IMR-90 (cell line): ENCODE measurements at regions not wholly inside any gene's neighbourhood (a gene's known extent, or its start where the extent isn't known, plus 50 kb on each side); places are given as distances from the start of the nearest gene placed in this dataset.

Source experiments
- ATAC-seq: fragments of 200-7000 bp; cut with Tn5 transposase; 2 replicates; pipeline ENCODE4 v1.9.1; 2020; ENCODE audit warnings: low read depth, mild to moderate bottlenecking, moderate library complexity
- BruUV-seq: library from RNA; stranded (reverse); fragments of 400-500 nt; replicated peaks from 2 replicates; lab custom pipeline; 2021; lab: Mats Ljungman, UMichigan
- CTCF ChIA-PET: fragments of 300-600 bp; formaldehyde crosslinking; extraction: SDS; loops from one replicate; lab custom pipeline; 2021; ENCODE audit warnings: antibody characterized with exemption; lab: Yijun Ruan, JAX
- POLR2A ChIA-PET: fragments of 300-600 bp; sonication (Branson Sonifier 250); formaldehyde crosslinking; loops from one replicate; lab custom pipeline; 2022; ENCODE audit warnings: antibody characterized with exemption; ENCODE audit not compliant: unreplicated experiment; lab: Charles Lee
- DNase-seq: peaks from one replicate; pipeline ENCODE4 v3.0.0; 2013
- H2AFZ ChIP-seq: replicated peaks from 2 replicates; pipeline ENCODE3; 2013; ENCODE audit warnings: low read length, mild to moderate bottlenecking; ENCODE audit not compliant: poor library complexity
- H2AK5ac ChIP-seq: 2 replicates; pipeline ENCODE4 v1.6.1; 2013; ENCODE audit warnings: low read depth, low read length, inconsistent platforms
- H2AK9ac ChIP-seq: replicated peaks from 2 replicates; pipeline ENCODE3; 2013; ENCODE audit warnings: mild to moderate bottlenecking, low read depth, low read length, moderate library complexity; ENCODE audit not compliant: poor library complexity
- H2BK120ac ChIP-seq: 2 replicates; pipeline ENCODE4 v1.6.1; 2013; ENCODE audit warnings: low read depth, low read length, inconsistent platforms
- H2BK15ac ChIP-seq: 3 replicates; pipeline ENCODE4 v1.6.1; 2013; ENCODE audit warnings: low read depth, low read length, inconsistent platforms
- H2BK20ac ChIP-seq: 2 replicates; pipeline ENCODE4 v1.6.1; 2013; ENCODE audit warnings: low read depth, mild to moderate bottlenecking, inconsistent platforms, low read length, moderate library complexity
- H2BK5ac ChIP-seq: 2 replicates; pipeline ENCODE4 v1.6.1; 2013; ENCODE audit warnings: mild to moderate bottlenecking, low read depth, low read length, inconsistent platforms; ENCODE audit not compliant: poor library complexity, severe bottlenecking
- H3K14ac ChIP-seq: replicated peaks from 2 replicates; pipeline ENCODE4 v1.6.1; 2013; ENCODE audit warnings: low read depth, low read length, inconsistent platforms
- H3K18ac ChIP-seq: 2 replicates; pipeline ENCODE4 v1.6.1; 2013; ENCODE audit warnings: low read depth, low read length, control low read depth
- H3K23ac ChIP-seq: 2 replicates; pipeline ENCODE4 v1.6.1; 2013; ENCODE audit warnings: low read depth, low read length, inconsistent platforms
- H3K27ac ChIP-seq: 2 replicates; pipeline ENCODE4 v1.5.1; 2013; ENCODE audit warnings: mild to moderate bottlenecking, control low read depth, low read length; ENCODE audit not compliant: insufficient read depth
- H3K27me3 ChIP-seq: 2 replicates; pipeline ENCODE4 v1.6.1; 2013; ENCODE audit warnings: low read length; ENCODE audit not compliant: control insufficient read depth, insufficient read depth
- H3K36me3 ChIP-seq: 2 replicates; pipeline ENCODE4 v1.6.1; 2013; ENCODE audit warnings: low read length, mixed read lengths; ENCODE audit not compliant: control insufficient read depth, insufficient read depth
- H3K4ac ChIP-seq: 2 replicates; pipeline ENCODE4 v1.6.1; 2013; ENCODE audit warnings: low read depth, low read length, inconsistent platforms
- H3K4me1 ChIP-seq: 2 replicates; pipeline ENCODE4 v1.6.1; 2013; ENCODE audit warnings: low read length, mixed read lengths; ENCODE audit not compliant: control insufficient read depth, insufficient read depth
- H3K4me2 ChIP-seq: 2 replicates; pipeline ENCODE4 v1.6.1; 2013; ENCODE audit warnings: low read depth, mild to moderate bottlenecking, control low read depth, low read length, moderate library complexity
- H3K4me3 ChIP-seq: 2 replicates; pipeline ENCODE4 v1.5.1; 2013; ENCODE audit warnings: low read depth, mild to moderate bottlenecking, control low read depth, low read length, moderate library complexity; ENCODE audit not compliant: insufficient read depth
- H3K56ac ChIP-seq: 2 replicates; pipeline ENCODE4 v1.6.1; 2013; ENCODE audit warnings: low read length, inconsistent platforms; ENCODE audit not compliant: insufficient read depth; ENCODE audit errors: extremely low read depth
- H3K79me1 ChIP-seq, 2 experiments: 2 replicates each; pipeline ENCODE4 v1.6.1; 2013; ENCODE audit warnings: low read length in 2 of 2, inconsistent platforms in 1 of 2, low read depth in 1 of 2
- H3K9ac ChIP-seq: 2 replicates; pipeline ENCODE4 v1.6.1; 2013; ENCODE audit warnings: low read depth, low read length, control low read depth
- H3K9me1 ChIP-seq: 2 replicates; pipeline ENCODE4 v1.6.1; 2013; ENCODE audit warnings: low read length, inconsistent platforms; ENCODE audit not compliant: insufficient read depth
- H3K9me3 ChIP-seq: 2 replicates; pipeline ENCODE4 v1.6.1; 2013; ENCODE audit warnings: low read length; ENCODE audit not compliant: control insufficient read depth, insufficient read depth
- H4K20me1 ChIP-seq: 2 replicates; pipeline ENCODE4 v1.6.1; 2013; ENCODE audit warnings: low read length, inconsistent platforms; ENCODE audit not compliant: insufficient read depth
- H4K5ac ChIP-seq: 2 replicates; pipeline ENCODE4 v1.6.1; 2013; ENCODE audit warnings: mild to moderate bottlenecking, low read depth, low read length, control low read depth
- H4K8ac ChIP-seq, 2 experiments: 2 replicates each; pipeline ENCODE4 v1.6.1; 2013; ENCODE audit warnings: low read depth in 2 of 2, low read length in 2 of 2, control low read depth in 1 of 2, inconsistent platforms in 1 of 2
- H4K91ac ChIP-seq: 2 replicates; pipeline ENCODE4 v1.6.1; 2013; ENCODE audit warnings: low read depth, low read length, inconsistent platforms; ENCODE audit not compliant: insufficient read depth
- RCOR1 ChIP-seq: IDR thresholded peaks from 2 replicates; pipeline ENCODE4 v1.6.1; 2012; ENCODE audit warnings: mild to moderate bottlenecking, low read length, improper control_type of control experiment; ENCODE audit not compliant: insufficient replicate concordance
- WGBS, 2 experiments: methylation state at CpG; one replicate each; pipeline versions ENCODE4 v1.1.5 to v1.1.7; 2013; ENCODE audit warnings: missing lambda C conversion rate in 2 of 2; ENCODE audit not compliant: insufficient read length in 1 of 2; ENCODE audit errors: extremely low coverage in 2 of 2; 5-methylcytosine and 5-hydroxymethylcytosine counted together
- dilution Hi-C: fragments of 300-500 bp; cut with HindIII; formaldehyde crosslinking; loops from one replicate; pipeline ENCODE4 v1.14.3; 2018; ENCODE audit warnings: low sequenced_read_pairs; ENCODE audit not compliant: unreplicated experiment
- in situ Hi-C: fragments of 300-500 bp; cut with MboI; formaldehyde crosslinking; loops from 3 replicates; pipeline ENCODE4 v1.14.3; 2019; ENCODE audit warnings: low sequenced_read_pairs, inconsistent platforms, mixed read lengths
- intact Hi-C: fragments of 100-400 bp; cut with micrococcal nuclease; formaldehyde crosslinking; loops from 2 replicates; pipeline ENCODE4 v1.10.0; 2022

GRCh38 chr10:113379091-113379490 lies 173.8 kb upstream of the HABP2 start:
- Histone ChIP-seq H3K79me1 (no peaks in the 10 kb centered on the region), H4K5ac (no peak overlapping the region), H4K8ac (no peak overlapping the region), H3K4me3 (no peak overlapping the region), H2AFZ (no peak overlapping the region), H3K4me1 (peaks cover 3% of the 10 kb centered on the region; the same call in 1 of the 2 replicates), H2AK9ac (no peak overlapping the region), H3K56ac (no peak overlapping the region), H3K4me2 (no peak overlapping the region), H4K20me1 (no peaks in the 10 kb centered on the region), H3K27me3 (peaks cover 4% of the 10 kb centered on the region), H3K14ac (no peak overlapping the region), H2BK5ac (no peak overlapping the region), H3K4ac (no peak overlapping the region), H2BK120ac (no peak overlapping the region), H2AK5ac (no peak overlapping the region), H4K91ac (no peak overlapping the region), H3K36me3 (no peaks in the 10 kb centered on the region), H2BK20ac (no peak overlapping the region), H3K27ac (no peak overlapping the region), H2BK15ac (no peak overlapping the region), H3K23ac (no peak overlapping the region), H3K9me1 (peaks cover 4% of the 10 kb centered on the region; the same call in 1 of the 2 replicates), H3K9ac (no peak overlapping the region), H3K18ac (no peak overlapping the region), H3K9me3 (no peaks in the 10 kb centered on the region)
- dilution Hi-C loops, result no loop called here
- no TSS peak for BruUV-seq
- intact Hi-C loops, result no loop called here
- no peak for ATAC-seq
- in situ Hi-C loops, result loop anchor here (25.0 kb wide), 1 partner anchor 667 kb away; no protein-coding TSS in a partner anchor
- no peak for TF ChIP-seq RCOR1
- no peak for DNase-seq
- ChIA-PET CTCF (no interaction called here), POLR2A (no interaction called here)
- no CpG with 5 or more reads among the region's 1 CpG for WGBS, 2 experiments
